ENCODE measurements at regions not wholly inside any gene's neighbourhood (a gene's known extent, or its start where the extent isn't known, plus 50 kb on each side); places are given as distances from the start of the nearest gene placed in this dataset.

GRCh38 chr4:23720556-23720955 lies 169.3 kb downstream of the PPARGC1A start:
- TF ChIP-seq, protein P1, sequence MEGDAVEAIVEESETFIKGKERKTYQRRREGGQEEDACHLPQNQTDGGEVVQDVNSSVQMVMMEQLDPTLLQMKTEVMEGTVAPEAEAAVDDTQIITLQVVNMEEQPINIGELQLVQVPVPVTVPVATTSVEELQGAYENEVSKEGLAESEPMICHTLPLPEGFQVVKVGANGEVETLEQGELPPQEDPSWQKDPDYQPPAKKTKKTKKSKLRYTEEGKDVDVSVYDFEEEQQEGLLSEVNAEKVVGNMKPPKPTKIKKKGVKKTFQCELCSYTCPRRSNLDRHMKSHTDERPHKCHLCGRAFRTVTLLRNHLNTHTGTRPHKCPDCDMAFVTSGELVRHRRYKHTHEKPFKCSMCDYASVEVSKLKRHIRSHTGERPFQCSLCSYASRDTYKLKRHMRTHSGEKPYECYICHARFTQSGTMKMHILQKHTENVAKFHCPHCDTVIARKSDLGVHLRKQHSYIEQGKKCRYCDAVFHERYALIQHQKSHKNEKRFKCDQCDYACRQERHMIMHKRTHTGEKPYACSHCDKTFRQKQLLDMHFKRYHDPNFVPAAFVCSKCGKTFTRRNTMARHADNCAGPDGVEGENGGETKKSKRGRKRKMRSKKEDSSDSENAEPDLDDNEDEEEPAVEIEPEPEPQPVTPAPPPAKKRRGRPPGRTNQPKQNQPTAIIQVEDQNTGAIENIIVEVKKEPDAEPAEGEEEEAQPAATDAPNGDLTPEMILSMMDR (conservative IDR thresholded peaks at IDR 0.05; ENCODE audit: low read length), result no peak
- no peak for TF ChIP-seq EZH2phosphoT487 (IDR thresholded peaks at IDR 0.05; ENCODE audit: borderline replicate concordance)
